ENCODE measurements at regions not wholly inside any gene's neighbourhood (a gene's known extent, or its start where the extent isn't known, plus 50 kb on each side); places are given as distances from the start of the nearest gene placed in this dataset.

DNA sequence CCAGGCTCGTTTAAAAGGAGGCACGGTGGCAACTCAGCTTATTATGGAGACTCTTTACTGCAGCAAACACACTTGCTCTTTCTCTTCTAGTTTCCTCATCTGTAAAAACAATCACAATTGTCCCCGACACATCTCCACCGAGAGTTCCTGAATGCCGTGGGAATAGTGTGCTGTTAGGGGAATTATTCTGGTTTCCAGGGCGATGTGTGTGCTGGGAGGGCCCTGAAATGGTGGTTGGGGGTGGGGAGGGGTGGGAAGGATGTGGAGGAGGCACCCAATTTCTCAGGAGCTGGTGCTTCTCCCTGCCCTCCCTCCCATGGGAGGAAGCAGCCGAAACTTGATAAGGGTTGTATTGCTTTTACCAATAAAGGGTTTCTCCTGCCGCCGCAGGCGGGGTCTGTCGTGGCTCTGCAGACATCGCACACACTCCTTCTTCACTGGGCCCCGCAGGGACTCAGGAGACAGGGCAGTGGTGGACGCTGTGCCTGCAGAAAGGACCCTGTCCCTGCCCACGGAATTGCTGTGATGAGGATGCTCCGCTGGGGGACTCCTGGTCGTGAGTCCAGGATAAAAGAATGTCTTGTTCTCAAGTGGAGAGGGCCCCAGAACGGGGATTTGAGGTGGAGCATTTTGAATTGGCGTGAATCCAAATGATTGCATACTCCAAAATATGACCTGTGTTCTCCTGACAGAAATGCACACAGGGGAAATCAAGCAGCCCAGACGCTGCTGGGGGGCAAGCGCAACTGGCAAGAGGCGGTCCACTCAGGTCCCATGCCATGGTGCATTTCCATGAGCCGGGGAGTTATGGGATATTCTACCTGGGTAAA is 119.2 kb downstream of the ACKR3 start:
- Histone ChIP-seq H3K9me3 (ENCODE audit: control insufficient read depth in 4 of 4, insufficient read depth in 3 of 4, low read length in 3 of 4) (no peaks in the 10 kb centered on the region), H3K4me3 (no peak overlapping the region), H3K9ac (ENCODE audit: insufficient read depth in 1 of 2, low read length in 2 of 2) (no peak overlapping the region), H3K4me1 (ENCODE audit: control insufficient read depth in 5 of 5, insufficient read depth in 5 of 5, low read length in 5 of 5) (peaks cover 0 to 18% (median 9%) of the 10 kb centered on the region in 5 donors), H3K27ac (ENCODE audit: low read depth in 1 of 2, low read length in 1 of 2) (no peak overlapping the region), H3K36me3 (ENCODE audit: control insufficient read depth in 4 of 4, insufficient read depth in 4 of 4, low read length in 4 of 4) (no peaks in the 10 kb centered on the region), H3K27me3 (ENCODE audit: control insufficient read depth in 3 of 3, insufficient read depth in 3 of 3, low read length in 2 of 3) (no peaks in the 10 kb centered on the region)
- DNase-seq = no peak
- 77 to 78% methylated on average over 23 of the region's 23 CpGs for WGBS, 2 donors
- TF ChIP-seq, protein P1, sequence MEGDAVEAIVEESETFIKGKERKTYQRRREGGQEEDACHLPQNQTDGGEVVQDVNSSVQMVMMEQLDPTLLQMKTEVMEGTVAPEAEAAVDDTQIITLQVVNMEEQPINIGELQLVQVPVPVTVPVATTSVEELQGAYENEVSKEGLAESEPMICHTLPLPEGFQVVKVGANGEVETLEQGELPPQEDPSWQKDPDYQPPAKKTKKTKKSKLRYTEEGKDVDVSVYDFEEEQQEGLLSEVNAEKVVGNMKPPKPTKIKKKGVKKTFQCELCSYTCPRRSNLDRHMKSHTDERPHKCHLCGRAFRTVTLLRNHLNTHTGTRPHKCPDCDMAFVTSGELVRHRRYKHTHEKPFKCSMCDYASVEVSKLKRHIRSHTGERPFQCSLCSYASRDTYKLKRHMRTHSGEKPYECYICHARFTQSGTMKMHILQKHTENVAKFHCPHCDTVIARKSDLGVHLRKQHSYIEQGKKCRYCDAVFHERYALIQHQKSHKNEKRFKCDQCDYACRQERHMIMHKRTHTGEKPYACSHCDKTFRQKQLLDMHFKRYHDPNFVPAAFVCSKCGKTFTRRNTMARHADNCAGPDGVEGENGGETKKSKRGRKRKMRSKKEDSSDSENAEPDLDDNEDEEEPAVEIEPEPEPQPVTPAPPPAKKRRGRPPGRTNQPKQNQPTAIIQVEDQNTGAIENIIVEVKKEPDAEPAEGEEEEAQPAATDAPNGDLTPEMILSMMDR (IDR thresholded peaks at IDR 0.05; ENCODE audit: control extremely low read depth, extremely low read depth) = no peak
- ATAC-seq (ENCODE audit: insufficient read depth, low FRiP score) = no peak

DNA sequence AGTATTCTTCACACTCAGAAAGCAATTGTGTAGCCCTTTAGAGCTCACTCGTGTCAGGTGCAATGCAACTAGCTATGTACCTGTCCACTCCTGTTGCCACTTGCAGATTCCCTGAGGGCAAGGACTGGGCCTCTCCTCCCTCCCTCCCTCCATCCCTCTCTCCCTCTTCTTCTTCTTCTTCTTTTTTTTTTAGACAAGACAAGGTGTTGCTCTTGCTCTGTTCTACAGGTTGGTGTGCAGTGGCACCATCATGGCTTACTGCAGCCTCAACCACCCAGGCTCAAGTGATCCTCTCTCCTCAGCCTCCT is 119.7 kb downstream of the ACKR3 start:
- no peaks in the 10 kb centered on the region for H3K36me3 ChIP-seq (ENCODE audit: control insufficient read depth in 4 of 4, insufficient read depth in 4 of 4, low read length in 4 of 4)
- DNase-seq (no peak), ATAC-seq (ENCODE audit: insufficient read depth, low FRiP score) (no peak)
- H3K9ac ChIP-seq (ENCODE audit: insufficient read depth in 1 of 2, low read length in 2 of 2) = no peak overlapping the region
- H3K9me3 ChIP-seq (ENCODE audit: control insufficient read depth in 4 of 4, insufficient read depth in 3 of 4, low read length in 3 of 4) = no peaks in the 10 kb centered on the region
- 79 to 83% methylated on average over 1 of the region's 1 CpG for WGBS, 2 donors
- H3K27ac ChIP-seq (ENCODE audit: low read depth in 1 of 2, low read length in 1 of 2) = no peak overlapping the region
- peaks cover 0 to 18% (median 9%) of the 10 kb centered on the region in 5 donors for H3K4me1 ChIP-seq (ENCODE audit: control insufficient read depth in 5 of 5, insufficient read depth in 5 of 5, low read length in 5 of 5)
- H3K4me3 ChIP-seq = no peak overlapping the region
- no peaks in the 10 kb centered on the region for H3K27me3 ChIP-seq (ENCODE audit: control insufficient read depth in 3 of 3, insufficient read depth in 3 of 3, low read length in 2 of 3)
- TF ChIP-seq, protein P1 (IDR thresholded peaks at IDR 0.05; ENCODE audit: control extremely low read depth, extremely low read depth) = no peak

DNA sequence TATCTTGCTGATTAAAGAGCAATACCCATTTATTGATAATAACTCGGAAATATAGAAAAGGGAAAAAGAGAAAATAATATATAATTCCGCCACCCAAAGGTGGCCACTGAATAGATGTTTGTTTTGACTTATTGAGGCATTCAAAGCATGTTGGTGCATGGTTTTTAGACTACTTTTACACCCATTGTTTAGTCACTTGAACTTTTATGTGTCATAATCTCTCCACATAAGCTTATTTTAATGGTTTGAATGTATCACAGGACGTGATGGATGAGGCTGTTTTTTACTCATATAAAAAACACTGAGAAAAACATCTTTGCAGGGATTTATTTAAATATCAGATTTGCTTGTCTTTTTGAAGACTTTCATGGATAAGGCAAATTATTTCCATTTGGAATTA is 120.4 kb downstream of the ACKR3 start:
- H3K4me3 ChIP-seq = no peak overlapping the region
- H3K27ac ChIP-seq (ENCODE audit: low read depth in 1 of 2, low read length in 1 of 2) = no peak overlapping the region
- WGBS, 2 donors = 94 to 97% methylated on average over 3 of the region's 3 CpGs
- DNase-seq (no peak), ATAC-seq (ENCODE audit: insufficient read depth, low FRiP score) (no peak)
- H3K36me3 ChIP-seq (ENCODE audit: control insufficient read depth in 4 of 4, insufficient read depth in 4 of 4, low read length in 4 of 4) = no peaks in the 10 kb centered on the region
- no peaks in the 10 kb centered on the region for H3K9me3 ChIP-seq (ENCODE audit: control insufficient read depth in 4 of 4, insufficient read depth in 3 of 4, low read length in 3 of 4)
- H3K27me3 ChIP-seq (ENCODE audit: control insufficient read depth in 3 of 3, insufficient read depth in 3 of 3, low read length in 2 of 3) = no peaks in the 10 kb centered on the region
- no peak overlapping the region for H3K9ac ChIP-seq (ENCODE audit: insufficient read depth in 1 of 2, low read length in 2 of 2)
- H3K4me1 ChIP-seq (ENCODE audit: control insufficient read depth in 5 of 5, insufficient read depth in 5 of 5, low read length in 5 of 5) = peaks cover 0 to 18% (median 9%) of the 10 kb centered on the region in 5 donors
- TF ChIP-seq, protein P1 (IDR thresholded peaks at IDR 0.05; ENCODE audit: control extremely low read depth, extremely low read depth) = no peak

DNA sequence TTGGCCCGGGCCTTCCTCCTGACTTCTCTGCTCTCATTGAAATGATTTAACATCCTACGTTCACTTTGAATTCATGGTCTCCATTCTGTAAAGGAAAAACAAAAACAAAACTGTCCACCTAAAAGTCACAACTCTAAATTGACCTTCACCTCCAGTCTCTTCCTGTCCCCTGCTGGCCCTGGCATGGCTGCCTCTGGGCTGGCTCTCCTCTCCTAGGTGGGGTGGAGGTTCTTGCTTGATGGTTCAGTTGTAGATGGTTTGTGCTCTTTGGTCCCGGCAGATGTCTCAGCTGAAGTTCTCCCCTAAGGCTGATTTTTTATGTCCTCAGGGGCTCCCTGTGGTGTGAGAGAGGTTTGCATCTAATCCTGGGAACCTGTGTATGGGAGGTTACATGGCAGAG is 121.1 kb downstream of the ACKR3 start:
- Histone ChIP-seq H3K27ac (ENCODE audit: low read depth in 1 of 2, low read length in 1 of 2) (no peak overlapping the region), H3K4me1 (ENCODE audit: control insufficient read depth in 5 of 5, insufficient read depth in 5 of 5, low read length in 5 of 5) (peaks cover 0 to 18% (median 9%) of the 10 kb centered on the region in 5 donors), H3K9ac (ENCODE audit: insufficient read depth in 1 of 2, low read length in 2 of 2) (no peak overlapping the region), H3K9me3 (ENCODE audit: control insufficient read depth in 4 of 4, insufficient read depth in 3 of 4, low read length in 3 of 4) (no peaks in the 10 kb centered on the region), H3K36me3 (ENCODE audit: control insufficient read depth in 4 of 4, insufficient read depth in 4 of 4, low read length in 4 of 4) (no peaks in the 10 kb centered on the region), H3K4me3 (no peak overlapping the region), H3K27me3 (ENCODE audit: control insufficient read depth in 3 of 3, insufficient read depth in 3 of 3, low read length in 2 of 3) (no peaks in the 10 kb centered on the region)
- 97 to 98% methylated on average over 3 of the region's 3 CpGs for WGBS, 2 donors
- TF ChIP-seq, protein P1 (IDR thresholded peaks at IDR 0.05; ENCODE audit: control extremely low read depth, extremely low read depth) = no peak
- DNase-seq (no peak), ATAC-seq (ENCODE audit: insufficient read depth, low FRiP score) (no peak)
